ENCODE measurements at regions not wholly inside any gene's neighbourhood (a gene's known extent, or its start where the extent isn't known, plus 50 kb on each side); places are given as distances from the start of the nearest gene placed in this dataset.
"Not testable (repeated sequence)": the region's sequence is repeated elsewhere in the genome, so short reads cannot be mapped to it uniquely, and the experiment has no call there.

DNA sequence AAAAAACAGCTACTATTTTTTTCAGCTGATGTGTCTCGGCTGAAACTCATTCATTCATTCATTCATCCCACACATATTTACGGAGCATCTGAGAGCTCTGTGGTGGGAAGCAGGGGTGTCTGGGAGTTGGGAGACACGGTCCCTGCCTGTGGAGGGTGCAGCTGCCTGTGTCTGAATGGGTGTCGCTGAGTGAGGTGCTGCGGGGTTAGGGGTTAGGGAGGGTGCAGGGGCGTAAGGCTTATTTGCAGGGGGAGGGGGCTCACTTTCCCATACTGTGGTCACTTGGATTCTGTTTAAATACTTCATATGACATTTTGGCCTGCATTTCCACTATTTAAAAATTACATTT is 89.4 kb upstream of the ASB18 start:
- Mint-ChIP-seq H3K27ac (ENCODE audit: unreplicated experiment) (no peak overlapping the region), H3K9me3 (ENCODE audit: unreplicated experiment) (no peaks in the 10 kb centered on the region), H3K4me1 (ENCODE audit: unreplicated experiment) (peaks cover 12% of the 10 kb centered on the region), H3K36me3 (ENCODE audit: low read depth, unreplicated experiment) (peaks cover 11% of the 10 kb centered on the region), H3K27me3 (ENCODE audit: unreplicated experiment) (peaks cover 4% of the 10 kb centered on the region), H3K4me3 (ENCODE audit: unreplicated experiment) (no peak overlapping the region)
- TF ChIP-seq, protein P1, sequence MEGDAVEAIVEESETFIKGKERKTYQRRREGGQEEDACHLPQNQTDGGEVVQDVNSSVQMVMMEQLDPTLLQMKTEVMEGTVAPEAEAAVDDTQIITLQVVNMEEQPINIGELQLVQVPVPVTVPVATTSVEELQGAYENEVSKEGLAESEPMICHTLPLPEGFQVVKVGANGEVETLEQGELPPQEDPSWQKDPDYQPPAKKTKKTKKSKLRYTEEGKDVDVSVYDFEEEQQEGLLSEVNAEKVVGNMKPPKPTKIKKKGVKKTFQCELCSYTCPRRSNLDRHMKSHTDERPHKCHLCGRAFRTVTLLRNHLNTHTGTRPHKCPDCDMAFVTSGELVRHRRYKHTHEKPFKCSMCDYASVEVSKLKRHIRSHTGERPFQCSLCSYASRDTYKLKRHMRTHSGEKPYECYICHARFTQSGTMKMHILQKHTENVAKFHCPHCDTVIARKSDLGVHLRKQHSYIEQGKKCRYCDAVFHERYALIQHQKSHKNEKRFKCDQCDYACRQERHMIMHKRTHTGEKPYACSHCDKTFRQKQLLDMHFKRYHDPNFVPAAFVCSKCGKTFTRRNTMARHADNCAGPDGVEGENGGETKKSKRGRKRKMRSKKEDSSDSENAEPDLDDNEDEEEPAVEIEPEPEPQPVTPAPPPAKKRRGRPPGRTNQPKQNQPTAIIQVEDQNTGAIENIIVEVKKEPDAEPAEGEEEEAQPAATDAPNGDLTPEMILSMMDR (IDR thresholded peaks at IDR 0.05; ENCODE audit: unreplicated experiment) = no peak
- DNase-seq (ENCODE audit: low spot score) = no peak

DNA sequence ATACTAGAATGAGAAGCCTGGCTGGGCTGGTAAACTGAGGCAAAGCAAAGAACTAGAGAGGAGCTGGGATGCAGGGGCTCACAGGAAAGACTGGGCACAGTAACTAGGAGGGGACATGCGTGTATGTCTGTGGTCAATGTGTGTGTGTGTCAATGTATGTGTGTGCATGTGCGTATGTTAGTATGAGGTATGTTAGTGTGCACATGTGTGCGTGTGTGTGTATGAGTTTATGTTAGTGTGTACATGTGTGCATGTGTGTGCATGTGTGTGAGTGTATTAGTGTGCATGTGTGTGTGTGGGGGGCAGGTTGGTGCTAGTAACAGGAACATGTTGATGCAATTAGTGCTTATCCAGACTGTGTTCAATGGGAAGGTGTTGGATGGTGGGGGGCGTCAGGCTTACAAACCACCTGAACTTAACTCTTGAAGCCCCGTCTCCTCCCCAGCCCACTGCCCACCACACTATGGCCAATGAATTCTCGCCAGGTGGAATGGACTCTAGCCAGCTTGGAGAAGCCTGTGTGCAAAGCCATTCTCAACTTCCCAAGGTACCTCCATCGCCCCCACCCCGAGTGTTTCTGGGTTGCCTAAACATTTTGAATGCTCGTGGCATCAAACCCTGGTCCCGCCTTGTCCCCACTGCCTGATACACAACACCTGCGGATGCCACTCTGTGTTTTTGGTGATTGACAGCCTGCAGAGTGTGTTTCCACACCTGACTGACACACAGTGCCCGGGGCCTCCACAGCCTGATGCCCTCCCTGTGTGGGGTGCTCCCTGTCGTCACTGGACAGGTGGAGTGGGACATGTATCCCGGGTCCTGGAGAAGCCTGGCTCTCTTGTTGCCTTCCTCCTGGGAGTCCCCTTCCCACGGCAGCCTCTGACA is 90.1 kb upstream of the ASB18 start:
- H3K36me3 Mint-ChIP-seq (ENCODE audit: low read depth, unreplicated experiment) = peaks cover 11% of the 10 kb centered on the region

DNA sequence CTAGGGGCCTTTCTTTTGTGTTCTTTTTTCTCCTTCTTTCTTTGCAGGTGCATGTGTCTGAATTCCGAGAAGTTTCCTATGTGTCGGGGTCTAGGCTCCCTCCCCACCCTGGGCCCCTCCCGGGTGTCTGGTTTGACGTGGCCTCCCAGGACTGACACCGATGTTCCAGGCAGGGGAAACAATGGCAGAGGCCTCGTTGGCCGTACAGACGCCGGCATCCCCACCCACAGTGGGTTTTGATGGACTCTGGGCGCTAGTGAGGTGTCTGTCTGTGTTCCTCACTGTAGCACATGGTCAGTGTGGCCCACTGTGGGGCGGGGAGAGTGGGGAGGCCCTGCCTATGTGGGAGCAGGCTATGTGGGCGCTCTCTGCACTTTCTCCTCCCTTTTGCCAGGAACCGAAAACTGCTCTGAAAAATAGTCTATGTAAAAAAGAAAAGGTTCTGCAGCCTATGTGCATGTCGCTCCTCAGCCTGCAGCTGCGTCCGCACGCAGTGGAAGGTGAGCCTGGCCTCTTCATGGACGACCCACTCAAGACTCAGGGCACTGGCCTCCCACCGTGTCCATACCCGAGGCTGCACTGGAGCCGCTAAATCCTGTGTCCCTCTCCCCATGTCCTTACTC is 90.9 kb upstream of the ASB18 start:
- Mint-ChIP-seq H3K27me3 (ENCODE audit: unreplicated experiment) (peaks cover 4% of the 10 kb centered on the region), H3K36me3 (ENCODE audit: low read depth, unreplicated experiment) (peaks cover 11% of the 10 kb centered on the region), H3K4me3 (ENCODE audit: unreplicated experiment) (no peak overlapping the region), H3K4me1 (ENCODE audit: unreplicated experiment) (peaks cover 17% of the 10 kb centered on the region), H3K9me3 (ENCODE audit: unreplicated experiment) (no peaks in the 10 kb centered on the region), H3K27ac (ENCODE audit: unreplicated experiment) (no peak overlapping the region)
- no peak for DNase-seq (ENCODE audit: low spot score)
- TF ChIP-seq, protein P1 (IDR thresholded peaks at IDR 0.05; ENCODE audit: unreplicated experiment) = no peak

More for the DNA sequence above, 90.1 kb upstream of the ASB18 start:
- Mint-ChIP-seq H3K4me3 (ENCODE audit: unreplicated experiment) (no peak overlapping the region), H3K4me1 (ENCODE audit: unreplicated experiment) (peaks cover 11% of the 10 kb centered on the region), H3K9me3 (ENCODE audit: unreplicated experiment) (no peaks in the 10 kb centered on the region), H3K27ac (ENCODE audit: unreplicated experiment) (no peak overlapping the region), H3K27me3 (ENCODE audit: unreplicated experiment) (peaks cover 4% of the 10 kb centered on the region)
- TF ChIP-seq, protein P1 (IDR thresholded peaks at IDR 0.05; ENCODE audit: unreplicated experiment) = no peak
- no peak for DNase-seq (ENCODE audit: low spot score)

DNA sequence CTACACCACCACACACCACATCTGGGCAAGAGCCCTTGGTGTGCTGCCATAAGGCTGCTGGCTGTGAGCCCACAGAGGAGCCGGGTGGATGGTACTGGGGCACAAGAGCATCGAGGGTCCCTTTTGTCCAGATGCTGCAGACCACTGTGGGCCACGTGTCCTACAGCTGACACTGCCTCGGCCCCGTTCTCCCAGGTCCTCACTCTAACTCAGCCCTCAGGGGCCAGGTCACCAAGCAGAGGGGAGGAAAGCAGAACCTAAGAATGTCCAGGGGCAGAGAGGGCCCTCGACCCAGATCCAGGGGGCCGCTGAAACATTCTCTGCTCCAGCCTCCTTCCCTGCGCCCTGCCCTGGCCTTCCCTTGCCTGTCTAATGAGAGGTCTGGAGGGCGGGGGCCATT is 91.7 kb upstream of the ASB18 start:
- Mint-ChIP-seq H3K27ac (ENCODE audit: unreplicated experiment) (no peak overlapping the region), H3K4me3 (ENCODE audit: unreplicated experiment) (no peak overlapping the region), H3K9me3 (ENCODE audit: unreplicated experiment) (no peaks in the 10 kb centered on the region), H3K27me3 (ENCODE audit: unreplicated experiment) (peaks cover 4% of the 10 kb centered on the region), H3K4me1 (ENCODE audit: unreplicated experiment) (peaks cover 17% of the 10 kb centered on the region), H3K36me3 (ENCODE audit: low read depth, unreplicated experiment) (peaks cover 8% of the 10 kb centered on the region)
- DNase-seq (ENCODE audit: low spot score) = no peak
- TF ChIP-seq, protein P1 (IDR thresholded peaks at IDR 0.05; ENCODE audit: unreplicated experiment) = no peak

DNA sequence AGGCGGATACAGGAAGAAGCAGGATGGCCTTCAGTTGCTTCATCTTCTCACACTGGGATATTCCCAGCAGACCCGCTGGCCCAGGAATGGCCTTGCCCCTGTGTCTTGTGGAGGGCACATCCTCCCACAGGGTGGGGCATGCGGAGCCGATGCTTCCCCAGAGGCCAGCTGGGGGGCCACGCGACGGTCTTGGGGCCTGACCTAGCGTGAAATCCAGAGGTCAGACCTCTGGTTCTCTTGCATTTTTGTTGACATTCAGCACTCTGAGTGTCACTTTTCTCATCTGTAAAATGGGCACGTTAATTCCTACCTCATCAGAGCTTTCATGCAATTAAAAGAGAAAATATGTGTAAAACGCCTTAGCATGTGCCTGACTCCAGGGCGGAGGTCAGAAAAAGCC is 92.1 kb upstream of the ASB18 start:
- not testable (repeated sequence) for H3K27me3 Mint-ChIP-seq (ENCODE audit: unreplicated experiment); H3K36me3 Mint-ChIP-seq (ENCODE audit: low read depth, unreplicated experiment); H3K4me3 Mint-ChIP-seq (ENCODE audit: unreplicated experiment); H3K9me3 Mint-ChIP-seq (ENCODE audit: unreplicated experiment); DNase-seq (ENCODE audit: low spot score); H3K27ac Mint-ChIP-seq (ENCODE audit: unreplicated experiment)
- peaks cover 17% of the 10 kb centered on the region for H3K4me1 Mint-ChIP-seq (ENCODE audit: unreplicated experiment)

DNA sequence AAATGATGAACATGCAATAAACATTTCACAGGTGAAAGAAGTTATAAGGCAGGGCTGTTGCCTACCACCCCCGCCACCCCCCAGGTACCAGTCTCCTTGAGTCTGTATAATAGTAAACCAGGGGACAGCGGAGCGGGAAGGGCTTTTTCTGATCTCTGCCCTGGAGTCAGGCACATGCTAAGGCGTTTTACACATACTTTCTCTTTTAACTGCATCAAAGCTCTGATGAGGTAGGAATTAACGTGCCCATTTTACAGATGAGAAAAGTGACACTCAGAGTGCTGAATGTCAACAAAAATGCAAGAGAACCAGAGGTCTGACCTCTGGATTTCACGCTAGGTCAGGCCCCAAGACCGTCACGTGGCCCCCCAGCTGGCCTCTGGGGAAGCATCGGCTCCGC is 94.3 kb upstream of the ASB18 start:
- DNase-seq (ENCODE audit: low spot score); H3K9me3 Mint-ChIP-seq (ENCODE audit: unreplicated experiment); H3K4me3 Mint-ChIP-seq (ENCODE audit: unreplicated experiment); H3K27ac Mint-ChIP-seq (ENCODE audit: unreplicated experiment); H3K36me3 Mint-ChIP-seq (ENCODE audit: low read depth, unreplicated experiment); H3K27me3 Mint-ChIP-seq (ENCODE audit: unreplicated experiment): not testable (repeated sequence)
- peaks cover 11% of the 10 kb centered on the region for H3K4me1 Mint-ChIP-seq (ENCODE audit: unreplicated experiment)

Measured in endothelial cell (in vitro differentiated cells).